Activated T-cell treated with anti-CD3 and anti-CD28 coated beads, Interleukin-2, amount 50 U/mL, for 1 hour (primary cell): ENCODE measurements at regions not wholly inside any gene's neighbourhood (a gene's known extent, or its start where the extent isn't known, plus 50 kb on each side); places are given as distances from the start of the nearest gene placed in this dataset.
"Not testable (repeated sequence)": the region's sequence is repeated elsewhere in the genome, so short reads cannot be mapped to it uniquely, and the experiment has no call there.

Experiments used
- DNase-seq: peaks from one replicate; pipeline ENCODE4 v3.0.0-alpha.2; 2020

DNA sequence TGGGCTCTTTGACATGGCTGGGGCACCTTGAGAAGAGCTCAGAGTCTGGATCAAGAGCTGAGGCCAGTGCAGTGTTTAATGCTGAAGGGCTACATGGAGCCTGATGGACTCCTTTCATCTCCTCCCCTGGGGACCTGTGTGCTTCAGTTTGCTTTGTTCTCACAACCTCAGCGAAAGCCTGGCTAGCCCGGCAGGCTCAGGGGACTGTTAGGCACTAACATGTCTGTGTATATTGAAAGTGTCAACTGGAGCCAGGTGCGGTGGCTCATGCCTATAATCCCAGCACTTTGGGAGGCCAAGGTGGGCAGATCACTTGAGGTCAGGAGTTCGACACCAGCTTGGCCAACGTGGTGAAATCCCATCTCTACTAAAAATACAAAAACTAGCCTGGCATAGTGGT lies 194.5 kb downstream of the C1orf94 start:
- DNase-seq = not testable (repeated sequence)

DNA sequence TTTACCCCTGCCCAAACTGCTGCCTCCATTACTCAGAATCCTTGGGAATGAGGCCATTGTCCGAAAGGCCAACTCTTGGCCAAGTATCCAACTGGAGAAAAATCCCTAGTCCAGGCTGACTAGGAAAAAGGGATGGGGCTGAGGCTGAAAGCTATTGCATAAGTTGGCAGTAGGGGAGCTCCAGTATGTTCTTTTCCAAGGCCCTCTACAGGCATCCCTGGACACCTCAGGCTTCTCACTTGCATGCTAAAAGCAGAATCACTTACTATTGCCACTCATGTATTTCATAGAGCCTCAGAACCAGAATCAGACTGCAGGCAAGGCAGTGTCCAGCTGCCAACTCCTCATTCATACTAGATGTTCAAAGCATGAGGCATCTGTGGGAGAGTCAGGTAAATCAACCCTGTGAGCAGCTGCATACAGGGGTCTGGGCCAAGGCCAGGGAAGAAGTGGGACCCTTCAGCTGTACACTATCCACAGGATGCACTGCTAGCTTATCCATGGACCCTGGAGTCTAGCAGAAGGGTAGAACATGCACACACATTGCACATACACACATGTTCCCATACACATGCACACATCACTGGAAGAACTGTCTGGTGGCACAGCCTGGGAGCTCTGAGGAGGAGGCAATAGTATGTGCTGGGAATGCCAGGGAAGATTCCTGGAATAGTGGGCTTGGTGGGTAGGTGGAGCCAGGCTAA lies 195.3 kb downstream of the C1orf94 start:
- DNase-seq = no peak

DNA sequence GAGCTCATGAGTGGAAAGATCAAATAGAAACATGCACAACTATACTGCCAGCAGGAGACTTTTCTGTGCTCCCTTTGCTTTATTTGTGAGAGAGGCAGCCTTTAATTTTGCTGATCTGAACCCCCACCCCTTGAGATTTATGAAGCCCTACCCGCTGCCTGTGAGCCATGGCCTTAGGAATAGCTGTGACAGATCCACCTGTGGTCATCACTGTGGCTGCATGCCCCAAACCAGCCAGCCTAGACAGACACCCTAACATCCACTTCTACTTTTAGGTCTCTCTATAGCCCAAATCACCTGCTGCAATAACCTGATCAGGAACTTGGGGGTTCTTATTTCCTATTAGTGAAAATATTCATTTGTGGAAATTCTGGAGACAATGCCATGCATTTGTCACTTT lies 196.2 kb downstream of the C1orf94 start:
- DNase-seq = no peak

DNA sequence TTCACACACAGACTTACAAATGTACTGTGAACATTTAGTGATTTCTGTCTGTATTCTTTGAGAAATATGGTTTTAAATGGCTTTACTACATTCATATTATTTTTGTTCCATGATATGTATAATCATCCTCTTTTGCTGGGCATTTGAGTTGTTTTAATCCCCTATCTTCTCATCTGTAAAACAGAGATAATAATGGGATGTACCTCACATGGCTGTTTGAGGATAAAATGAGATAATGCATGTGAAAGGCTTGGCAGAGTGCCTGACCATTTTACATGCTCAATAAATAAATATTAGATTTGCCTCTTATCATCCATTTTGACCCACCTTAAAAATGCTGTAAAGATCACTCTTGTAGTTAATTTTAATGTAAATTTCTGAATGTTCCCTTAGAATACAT lies 197.2 kb downstream of the C1orf94 start:
- no peak for DNase-seq

- DNase-seq = no peak
Measured at GRCh38 chr1:34376531-34376930, 199.8 kb downstream of the C1orf94 start.

DNA sequence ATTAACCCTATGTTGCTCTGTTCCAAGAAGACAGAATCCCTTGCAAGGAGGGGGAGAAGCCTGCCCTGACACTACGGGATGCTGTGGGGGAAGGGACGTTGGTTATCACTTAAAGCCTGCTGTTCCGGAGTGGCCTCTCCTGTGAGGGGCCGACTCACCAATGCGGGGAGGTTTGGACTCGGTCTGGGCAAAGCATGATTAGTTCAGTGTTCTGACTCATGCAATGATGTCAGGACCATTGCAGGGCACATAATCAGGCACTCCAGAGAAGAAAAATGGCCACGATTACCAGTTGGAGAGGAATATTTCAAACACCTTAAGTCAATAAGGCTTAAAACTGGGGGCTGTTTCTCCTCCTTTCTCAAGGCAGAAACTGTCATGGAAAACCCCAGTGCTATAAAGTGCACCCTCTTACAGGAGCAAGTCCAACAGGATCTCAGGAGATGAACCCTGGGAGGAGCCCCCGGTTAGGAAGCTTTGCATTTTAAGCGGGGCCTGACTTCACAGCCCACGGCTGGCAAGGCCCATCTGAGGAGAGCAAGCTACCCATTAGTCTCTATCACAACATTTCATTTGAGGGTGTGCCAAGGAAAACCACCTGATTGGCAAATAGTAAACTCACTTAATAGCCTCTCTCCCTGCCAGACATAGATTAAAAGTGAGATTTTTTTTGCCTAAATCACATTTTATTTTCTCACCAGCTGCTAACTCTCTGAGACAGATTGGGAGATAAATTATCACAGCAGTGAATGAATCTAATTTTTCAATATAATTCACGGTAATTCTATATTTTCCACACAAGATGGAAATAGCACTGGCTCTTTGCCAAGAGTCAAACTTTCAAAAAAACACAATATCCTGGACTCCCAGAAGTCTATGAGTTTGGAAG lies 202.5 kb downstream of the C1orf94 start:
- no peak for DNase-seq

DNA sequence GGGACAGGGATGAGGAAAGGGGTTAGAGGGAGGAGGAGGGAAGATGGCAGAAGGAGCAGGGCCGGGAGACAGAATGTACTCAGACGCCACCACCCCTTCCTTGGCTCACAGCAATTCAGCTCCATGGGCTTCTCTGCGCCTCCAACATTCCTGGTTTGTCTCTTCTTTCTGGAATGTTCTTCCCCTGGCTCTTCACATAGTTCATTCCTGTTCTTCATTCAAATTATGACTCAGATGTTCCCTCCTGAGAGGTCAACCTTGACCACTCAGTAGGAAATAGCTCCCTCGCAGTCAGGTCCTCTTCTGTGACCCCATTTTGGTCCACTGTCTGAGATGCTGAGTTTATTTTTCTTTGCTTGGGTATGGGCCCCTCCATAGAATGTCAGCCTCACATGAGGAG lies 203.2 kb downstream of the C1orf94 start:
- DNase-seq = no peak

DNA sequence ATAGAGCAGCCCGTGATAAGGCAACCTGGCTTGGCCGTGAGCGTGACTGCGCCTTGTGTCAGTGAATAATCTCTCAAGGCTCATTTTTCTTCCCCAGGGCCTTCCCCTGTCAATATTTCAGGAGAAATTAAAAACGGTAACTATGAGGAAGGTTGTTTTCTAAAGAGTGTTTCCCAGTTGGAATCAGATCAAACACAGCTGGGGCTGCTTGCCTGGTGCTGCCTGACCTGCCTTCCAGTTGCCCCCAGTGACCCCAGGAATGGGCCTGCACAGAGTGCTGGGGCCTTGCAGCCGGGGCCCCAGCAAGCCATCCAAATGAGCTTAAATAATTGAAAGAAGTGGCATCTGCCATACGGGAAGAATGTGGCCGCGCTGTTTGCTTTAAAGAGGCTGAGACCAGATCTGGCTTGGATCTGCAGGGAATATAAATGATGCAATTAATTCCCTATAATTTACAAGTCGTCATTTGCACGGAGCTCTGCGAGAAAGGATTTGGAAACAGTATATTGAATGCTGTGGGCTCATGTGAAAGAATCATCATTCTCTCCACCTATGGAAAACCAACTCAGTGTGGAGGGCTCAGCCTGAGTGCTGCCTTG lies 203.9 kb downstream of the C1orf94 start:
- no peak for DNase-seq

GRCh38 chr1:34389974-34390373 lies 213.3 kb downstream of the C1orf94 start:
- no peak for DNase-seq

DNA sequence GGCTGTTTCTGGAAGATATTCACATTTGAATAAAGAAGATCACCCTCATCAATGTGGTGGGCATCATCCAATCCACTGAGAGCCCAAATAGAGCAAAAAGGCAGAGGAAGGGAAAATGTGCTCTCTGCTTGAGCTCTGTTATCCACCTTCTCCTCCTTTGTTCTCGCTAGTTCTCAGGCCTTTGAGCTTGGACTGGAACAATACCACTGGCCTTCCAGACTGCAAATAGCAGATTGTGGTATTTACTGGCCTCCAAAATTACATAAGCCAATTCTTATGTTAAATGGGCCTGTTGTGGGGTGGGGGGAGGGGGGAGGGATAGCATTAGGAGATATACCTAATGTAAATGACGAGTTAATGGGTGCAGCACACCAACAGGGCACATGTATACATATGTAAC lies 219.3 kb downstream of the C1orf94 start:
- no peak for DNase-seq

DNA sequence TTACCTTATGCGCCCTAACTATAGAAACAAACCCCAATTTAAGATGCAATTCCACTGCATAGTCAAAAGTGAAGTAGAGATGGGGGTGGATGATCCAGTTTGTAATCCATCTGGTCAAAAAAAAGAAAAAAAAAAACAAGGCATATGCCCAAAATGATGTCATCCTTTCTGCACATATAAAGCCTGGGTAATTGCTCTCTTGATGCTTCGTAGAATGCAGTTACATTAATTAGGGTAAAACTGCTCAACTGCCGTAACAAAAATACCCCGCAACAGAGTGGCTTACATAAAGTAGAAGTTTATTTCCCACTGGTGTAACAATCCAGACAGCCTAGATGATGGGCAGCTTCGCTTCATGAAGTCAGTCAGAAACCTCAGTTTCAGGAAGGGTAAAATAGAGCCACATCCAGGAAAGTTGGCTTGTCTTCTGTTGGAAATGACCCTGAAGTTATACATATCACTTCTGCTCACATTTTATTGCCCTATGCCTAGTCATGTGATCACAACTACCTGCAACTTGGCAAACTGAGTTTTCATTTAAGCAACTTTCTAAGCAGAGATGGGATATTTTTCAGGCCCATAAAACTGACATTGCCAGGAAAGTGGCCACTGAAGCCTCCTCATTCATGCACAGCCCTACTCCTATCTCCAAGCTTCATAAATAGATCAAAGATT lies 221.7 kb downstream of the C1orf94 start:
- no peak for DNase-seq

GRCh38 chr1:34398916-34399275 lies 222.2 kb downstream of the C1orf94 start:
- DNase-seq = no peak

GRCh38 chr1:34400675-34401074 lies 224.0 kb downstream of the C1orf94 start:
- DNase-seq = no peak

DNA sequence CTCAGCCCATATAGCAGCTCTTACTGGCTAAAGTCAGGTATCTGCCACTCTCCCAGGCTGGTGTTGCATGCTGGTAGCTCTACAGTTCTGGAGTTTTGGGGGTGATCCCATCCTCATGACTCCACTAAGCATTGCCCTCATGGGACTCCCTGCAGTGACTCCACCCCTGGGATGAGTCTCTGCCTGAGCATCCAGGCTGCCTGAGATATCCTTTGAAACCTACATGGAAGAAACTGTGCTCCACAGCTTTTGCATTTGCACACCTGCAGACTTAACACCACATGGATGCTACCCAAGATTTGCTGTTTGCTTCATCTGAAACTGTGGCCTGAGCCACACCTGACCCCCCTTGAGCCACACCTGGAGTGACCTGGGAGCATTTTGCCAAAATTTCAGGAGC lies 226.4 kb downstream of the C1orf94 start:
- DNase-seq = no peak

DNA sequence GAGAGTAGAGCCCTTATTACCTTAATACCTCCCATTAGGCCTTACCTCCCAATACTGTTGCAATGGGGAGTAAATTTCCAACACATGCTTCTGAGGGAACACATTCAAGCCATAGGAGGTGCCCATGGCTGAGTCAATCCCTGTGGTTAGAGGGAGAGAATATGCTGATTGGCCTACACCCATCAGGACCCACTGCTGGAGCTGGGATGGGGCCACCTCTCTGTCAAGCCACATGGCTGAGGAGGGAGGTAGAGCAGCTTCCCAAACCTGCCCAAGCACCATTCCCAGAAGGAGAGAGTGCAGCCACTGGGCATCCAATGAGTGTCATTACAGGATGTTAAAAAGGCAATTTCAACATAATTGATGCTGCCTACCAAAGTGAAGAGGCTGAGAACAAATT lies 228.1 kb downstream of the C1orf94 start:
- no peak for DNase-seq

- no peak for DNase-seq
Measured at GRCh38 chr1:34405266-34405959, 228.7 kb downstream of the C1orf94 start.

GRCh38 chr1:34406377-34406776 lies 229.7 kb downstream of the C1orf94 start:
- DNase-seq = no peak

DNA sequence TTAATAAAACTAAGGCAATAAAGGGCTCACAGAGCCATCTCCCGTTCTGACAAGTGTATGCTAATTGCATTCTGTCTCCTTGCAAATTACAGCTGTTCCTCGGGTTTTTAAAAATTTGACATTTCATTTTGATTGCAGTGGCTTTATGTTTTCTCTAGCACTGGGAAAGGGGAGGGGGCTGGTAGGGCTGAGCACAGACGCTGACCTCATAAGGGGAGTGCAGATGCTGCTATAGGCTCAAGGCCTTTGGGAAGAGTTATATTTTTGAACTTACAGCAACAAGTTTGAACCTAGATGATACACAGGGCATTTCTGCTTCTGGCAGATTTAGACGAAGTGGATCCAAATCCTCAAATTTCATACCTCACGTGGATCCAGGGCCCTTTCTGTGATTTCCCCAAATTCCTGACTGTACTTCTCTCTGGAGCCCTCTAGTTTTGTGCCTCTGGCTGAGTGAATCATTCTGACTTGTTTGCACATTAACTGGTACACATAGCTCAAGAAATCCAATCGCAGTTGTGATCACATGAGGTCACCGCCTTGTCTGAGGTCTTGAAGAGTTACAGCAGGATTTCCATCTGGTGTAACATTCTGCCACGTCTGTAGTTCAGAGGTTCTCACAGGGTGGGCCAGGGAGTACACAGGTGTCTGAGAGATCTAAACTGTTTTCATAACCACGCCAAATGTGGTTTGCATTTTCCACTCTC lies 230.3 kb downstream of the C1orf94 start:
- DNase-seq = no peak

- DNase-seq = no peak
Measured at GRCh38 chr1:34408011-34408410, 231.3 kb downstream of the C1orf94 start.

DNA sequence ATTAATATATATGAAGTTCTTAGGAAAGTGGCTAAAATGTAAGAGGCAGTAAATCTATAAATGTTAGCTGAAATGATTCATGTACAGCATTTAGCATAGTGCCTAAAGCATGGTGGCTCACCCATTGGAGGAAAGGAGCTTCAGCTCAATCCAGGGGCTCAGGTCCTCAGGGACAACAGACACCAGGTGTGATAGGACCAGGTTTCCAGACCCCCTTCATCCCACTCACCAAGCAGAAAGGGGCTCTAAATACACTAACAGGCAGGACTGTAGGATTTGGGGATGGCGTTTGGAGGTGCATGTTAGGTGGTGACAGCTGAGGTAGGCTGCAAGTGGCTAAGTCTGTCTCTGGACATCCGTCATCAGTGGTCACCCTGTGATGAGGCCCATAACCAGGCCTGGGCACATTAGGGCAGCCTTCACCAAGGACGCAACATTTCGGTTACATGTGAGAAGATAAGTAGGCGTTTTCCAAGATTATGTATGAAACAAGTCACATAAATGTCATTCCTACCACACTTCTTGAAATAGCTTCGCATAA lies 233.1 kb downstream of the C1orf94 start:
- no peak for DNase-seq

DNA sequence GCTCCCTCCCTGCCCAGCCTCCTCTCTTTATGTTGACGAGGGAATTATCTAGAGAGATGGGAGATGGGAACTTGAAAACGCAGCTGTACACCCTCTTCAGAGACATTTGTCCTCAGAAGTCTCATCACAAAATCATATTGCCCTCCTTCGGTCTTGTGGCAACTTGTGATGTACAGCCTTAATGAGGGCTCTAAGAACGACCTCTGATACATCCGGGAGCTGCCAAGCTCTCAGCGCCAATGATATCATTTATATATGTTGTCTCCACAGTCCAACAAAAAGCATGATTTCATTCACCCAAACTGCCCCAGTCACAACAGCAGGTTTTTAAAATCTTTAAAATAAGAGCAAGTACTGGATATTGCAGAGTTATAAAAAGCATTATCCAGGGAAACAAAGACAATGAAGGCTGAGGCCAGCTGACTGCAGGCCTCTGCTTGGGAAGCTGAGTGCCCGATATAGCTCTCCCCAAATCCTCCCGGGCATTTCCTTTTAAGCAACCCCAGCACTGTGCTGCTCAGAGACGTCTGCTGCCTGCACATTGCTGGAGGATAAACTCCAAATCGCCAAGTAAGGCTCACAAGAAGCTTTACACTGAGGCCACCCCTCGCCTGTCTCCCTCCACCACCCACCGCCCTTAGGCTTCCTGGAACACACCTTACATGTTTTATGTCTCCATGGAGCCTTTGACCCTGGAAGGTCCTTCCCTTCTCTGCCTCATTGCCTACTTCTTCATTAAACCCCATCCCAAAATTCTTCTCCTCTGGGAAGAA lies 236.1 kb downstream of the C1orf94 start:
- no peak for DNase-seq
